Sigmoid colon (tissue), 6 donors: ENCODE measurements at regions not wholly inside any gene's neighbourhood (a gene's known extent, or its start where the extent isn't known, plus 50 kb on each side); places are given as distances from the start of the nearest gene placed in this dataset.
A peak's percentile ranks its signal among the peaks of the same experiment; 100 is the strongest.

ENCODE experiments used
- DNase-seq: peaks from one replicate; pipeline ENCODE4 v3.0.0-alpha.2; 2019
- H3K27ac ChIP-seq, 4 donors: fragments of 200-600 bp; sonication (generic); one replicate each; pipeline ENCODE4 v1.5.1; 2016 to 2019; ENCODE audit warnings: mild to moderate bottlenecking in 1 of 4
- H3K27me3 ChIP-seq, 3 donors: fragments of 200-600 bp; sonication (generic); one replicate each; pipeline ENCODE4 v1.5.1; 2019; ENCODE audit warnings: mild to moderate bottlenecking in 1 of 3
- H3K36me3 ChIP-seq, 4 donors: fragments of 200-600 bp; sonication (generic); one replicate each; pipeline ENCODE4 v1.5.1; 2016 to 2019
- H3K4me1 ChIP-seq, 4 donors: fragments of 200-600 bp; sonication (generic); one replicate each; pipeline ENCODE4 v1.5.1; 2017 to 2019
- H3K4me3 ChIP-seq, 4 donors: fragments of 200-600 bp; sonication (generic); one replicate each; pipeline ENCODE4 v1.5.1; 2017 to 2019; ENCODE audit warnings: mild to moderate bottlenecking in 2 of 4, moderate library complexity in 1 of 4
- H3K9me3 ChIP-seq, 4 donors: fragments of 200-600 bp in 3 of 4; sonication (generic) in 3 of 4; one replicate each; pipeline versions ENCODE4 v1.5.1 to v1.6.1; 2013 to 2019
- CTCF ChIP-seq, 4 experiments: fragments of 450-650 bp in 3 of 4; fragments of 200-600 bp in 1 of 4; IDR thresholded peaks; one replicate each; pipeline ENCODE4 v1.5.1; 2016 to 2019; ENCODE audit warnings: antibody characterized with exemption in 4 of 4, mild to moderate bottlenecking in 3 of 4, moderate library complexity in 2 of 4
- EP300 ChIP-seq, 4 donors: sonication (generic); formaldehyde crosslinking; IDR thresholded peaks; one replicate each; pipeline ENCODE4 v1.6.1; 2017; ENCODE audit warnings: antibody characterized with exemption in 4 of 4
- POLR2A ChIP-seq, 2 donors: fragments of 450-650 bp; IDR thresholded peaks; one replicate each; pipeline ENCODE4 v1.6.1; 2016; ENCODE audit warnings: antibody characterized with exemption in 2 of 2, mild to moderate bottlenecking in 2 of 2, moderate library complexity in 2 of 2
- POLR2AphosphoS5 ChIP-seq, 4 donors: sonication (generic); formaldehyde crosslinking; IDR thresholded peaks; one replicate each; pipeline ENCODE4 v1.6.1; 2017; ENCODE audit warnings: antibody characterized with exemption in 4 of 4
- WGBS, 2 donors: extraction: QIAGEN DNeasy Blood & Tissue Kit; methylation state at CpG; one replicate each; pipeline ENCODE4 v1.1.7; 2013; 5-methylcytosine and 5-hydroxymethylcytosine counted together
- intact Hi-C: fragments of 100-400 bp; cut with DNase I; formaldehyde crosslinking; loops from one replicate; pipeline ENCODE4 v1.15.1; 2023
- donor health status: healthy with polysubstance abuse.
- donor health status: healthy.

- TF ChIP-seq POLR2AphosphoS5 (IDR thresholded peaks at IDR 0.05) (no peak), POLR2A (IDR thresholded peaks at IDR 0.05) (no peak), EP300 (IDR thresholded peaks at IDR 0.05) (no peak), CTCF (IDR thresholded peaks at IDR 0.05) (no peak)
- intact Hi-C loops: loop anchor here (10.0 kb wide), 2 partner anchors 273 to 533 kb away; no protein-coding TSS in a partner anchor
- Histone ChIP-seq H3K4me3 (no peak overlapping the region), H3K27ac (no peak overlapping the region), H3K9me3 (no peaks in the 10 kb centered on the region), H3K27me3 (no peaks in the 10 kb centered on the region), H3K36me3 (no peaks in the 10 kb centered on the region), H3K4me1 (peaks cover 0 to 26% (median 16%) of the 10 kb centered on the region in 4 donors)
- no peak for DNase-seq
- WGBS, 2 donors: 81 to 89% methylated on average over 2 of the region's 2 CpGs
These were observed 1056.7 kb upstream of the FANCL start for GRCh38 chr2:59297816-59298215.

GRCh38 chr2:59296279-59296678, 1055.2 kb upstream of the FANCL start:
- no peaks in the 10 kb centered on the region for H3K27me3 ChIP-seq
- H3K4me1 ChIP-seq: peaks cover 0 to 18% (median 14%) of the 10 kb centered on the region in 4 donors
- no peaks in the 10 kb centered on the region for H3K36me3 ChIP-seq
- intact Hi-C loops: loop anchor here (10.0 kb wide), 2 partner anchors 271 to 531 kb away; no protein-coding TSS in a partner anchor
- no peak for TF ChIP-seq POLR2AphosphoS5 (IDR thresholded peaks at IDR 0.05)
- TF ChIP-seq POLR2A (IDR thresholded peaks at IDR 0.05): no peak
- no peak for TF ChIP-seq CTCF (IDR thresholded peaks at IDR 0.05)
- no peak for TF ChIP-seq EP300 (IDR thresholded peaks at IDR 0.05)
- no peak overlapping the region for H3K4me3 ChIP-seq
- no peak overlapping the region for H3K27ac ChIP-seq
- no peaks in the 10 kb centered on the region for H3K9me3 ChIP-seq
- no peak for DNase-seq
- 23 to 61% methylated on average over 2 of the region's 2 CpGs for WGBS, 2 donors

- H3K4me3 ChIP-seq: no peak overlapping the region
- H3K9me3 ChIP-seq: no peaks in the 10 kb centered on the region
- H3K36me3 ChIP-seq: no peaks in the 10 kb centered on the region
- no peak for DNase-seq
- H3K27me3 ChIP-seq: no peaks in the 10 kb centered on the region
- H3K27ac ChIP-seq: no peak overlapping the region
- H3K4me1 ChIP-seq: peaks cover 0 to 17% (median 14%) of the 10 kb centered on the region in 4 donors
- WGBS, 2 donors: 74% methylated on average over 3 of the region's 3 CpGs
- intact Hi-C loops: loop anchor here (10.0 kb wide), 2 partner anchors 271 to 531 kb away; no protein-coding TSS in a partner anchor
- TF ChIP-seq POLR2AphosphoS5 (IDR thresholded peaks at IDR 0.05) (peak in 2 of 4 donors; percentile 50 to 68), POLR2A (IDR thresholded peaks at IDR 0.05) (no peak), EP300 (IDR thresholded peaks at IDR 0.05) (no peak), CTCF (IDR thresholded peaks at IDR 0.05) (no peak)
These were observed 1054.5 kb upstream of the FANCL start for GRCh38 chr2:59295524-59296162.

- TF ChIP-seq EP300 (IDR thresholded peaks at IDR 0.05) (no peak), POLR2AphosphoS5 (IDR thresholded peaks at IDR 0.05) (no peak), POLR2A (IDR thresholded peaks at IDR 0.05) (no peak), CTCF (IDR thresholded peaks at IDR 0.05) (no peak)
- H3K27ac ChIP-seq: no peak overlapping the region
- 77 to 85% methylated on average over 2 of the region's 2 CpGs for WGBS, 2 donors
- no peak for DNase-seq
- no peaks in the 10 kb centered on the region for H3K9me3 ChIP-seq
- no peaks in the 10 kb centered on the region for H3K4me1 ChIP-seq
- no peaks in the 10 kb centered on the region for H3K36me3 ChIP-seq
- intact Hi-C loops: no loop called here
- H3K27me3 ChIP-seq: no peaks in the 10 kb centered on the region
- no peak overlapping the region for H3K4me3 ChIP-seq
These were observed 1047.6 kb upstream of the FANCL start for GRCh38 chr2:59288771-59289170.
